ENCODE measurements at regions not wholly inside any gene's neighbourhood (a gene's known extent, or its start where the extent isn't known, plus 50 kb on each side); places are given as distances from the start of the nearest gene placed in this dataset.
"Not testable (repeated sequence)": the region's sequence is repeated elsewhere in the genome, so short reads cannot be mapped to it uniquely, and the experiment has no call there.

- intact Hi-C loops (cut with micrococcal nuclease), result no loop called here
These were observed 102.9 kb downstream of the LRRN1 start for GRCh38 chr3:3902161-3902560.

- intact Hi-C loops (cut with micrococcal nuclease), result no loop called here
These were observed 106.9 kb downstream of the LRRN1 start for GRCh38 chr3:3906171-3906570.

GRCh38 chr3:3907023-3907422, 107.8 kb downstream of the LRRN1 start:
- intact Hi-C loops (cut with micrococcal nuclease), result no loop called here

GRCh38 chr3:3918763-3919162, 119.5 kb downstream of the LRRN1 start:
- intact Hi-C loops (cut with micrococcal nuclease), result no loop called here

- intact Hi-C loops (cut with micrococcal nuclease), result no loop called here
These were observed 120.1 kb downstream of the LRRN1 start for GRCh38 chr3:3919316-3919715.

- intact Hi-C loops (cut with micrococcal nuclease), result no loop called here
These were observed 124.4 kb downstream of the LRRN1 start for GRCh38 chr3:3923619-3924018.

GRCh38 chr3:3927198-3927597, 128.0 kb downstream of the LRRN1 start:
- intact Hi-C loops (cut with micrococcal nuclease), result no loop called here

- intact Hi-C loops (cut with micrococcal nuclease), result no loop called here
These were observed 128.7 kb downstream of the LRRN1 start for GRCh38 chr3:3927965-3928364.

- intact Hi-C loops (cut with micrococcal nuclease), result not testable (repeated sequence)
These were observed 142.1 kb downstream of the LRRN1 start for GRCh38 chr3:3941380-3941779.

GRCh38 chr3:3951071-3951470, 151.8 kb downstream of the LRRN1 start:
- intact Hi-C loops (cut with micrococcal nuclease), result no loop called here

- intact Hi-C loops (cut with micrococcal nuclease), result no loop called here
These were observed 152.3 kb downstream of the LRRN1 start for GRCh38 chr3:3951501-3951900.

GRCh38 chr3:3962867-3963266, 163.6 kb downstream of the LRRN1 start:
- intact Hi-C loops (cut with micrococcal nuclease), result not testable (repeated sequence)

GRCh38 chr3:3984053-3984452, 184.8 kb downstream of the LRRN1 start:
- intact Hi-C loops (cut with micrococcal nuclease), result no loop called here

- intact Hi-C loops (cut with micrococcal nuclease), result no loop called here
These were observed 192.4 kb downstream of the LRRN1 start for GRCh38 chr3:3991598-3991997.

- intact Hi-C loops (cut with micrococcal nuclease), result no loop called here
These were observed 193.2 kb downstream of the LRRN1 start for GRCh38 chr3:3992312-3992874.

- intact Hi-C loops (cut with micrococcal nuclease), result loop anchor here (1.0 kb wide), 1 partner anchor 798 kb away; no protein-coding TSS in a partner anchor
These were observed 199.1 kb downstream of the LRRN1 start for GRCh38 chr3:3998140-3998922.

GRCh38 chr3:3999340-3999739, 200.1 kb downstream of the LRRN1 start:
- intact Hi-C loops (cut with micrococcal nuclease), result not testable (repeated sequence)

GRCh38 chr3:4001976-4002375, 202.7 kb downstream of the LRRN1 start:
- intact Hi-C loops (cut with micrococcal nuclease), result no loop called here

- intact Hi-C loops (cut with micrococcal nuclease), result no loop called here
These were observed 207.1 kb downstream of the LRRN1 start for GRCh38 chr3:4006288-4006687.

GRCh38 chr3:4008205-4008604, 209.0 kb downstream of the LRRN1 start:
- intact Hi-C loops (cut with micrococcal nuclease), result no loop called here

GRCh38 chr3:4011166-4011565, 211.9 kb downstream of the LRRN1 start:
- intact Hi-C loops (cut with micrococcal nuclease), result no loop called here

- intact Hi-C loops (cut with micrococcal nuclease), result no loop called here
These were observed 216.2 kb downstream of the LRRN1 start for GRCh38 chr3:4015426-4015825.

- intact Hi-C loops (cut with micrococcal nuclease), result no loop called here
These were observed 220.3 kb downstream of the LRRN1 start for GRCh38 chr3:4019501-4019900.

Data from T-helper 2 cell treated with Interferon-gamma antibody and Interleukin-4, amounts not matched to agents 100 ng/mL and 5 ng/mL, for 36 hours (primary cell).